ENCODE measurements at regions not wholly inside any gene's neighbourhood (a gene's known extent, or its start where the extent isn't known, plus 50 kb on each side); places are given as distances from the start of the nearest gene placed in this dataset.

DNA sequence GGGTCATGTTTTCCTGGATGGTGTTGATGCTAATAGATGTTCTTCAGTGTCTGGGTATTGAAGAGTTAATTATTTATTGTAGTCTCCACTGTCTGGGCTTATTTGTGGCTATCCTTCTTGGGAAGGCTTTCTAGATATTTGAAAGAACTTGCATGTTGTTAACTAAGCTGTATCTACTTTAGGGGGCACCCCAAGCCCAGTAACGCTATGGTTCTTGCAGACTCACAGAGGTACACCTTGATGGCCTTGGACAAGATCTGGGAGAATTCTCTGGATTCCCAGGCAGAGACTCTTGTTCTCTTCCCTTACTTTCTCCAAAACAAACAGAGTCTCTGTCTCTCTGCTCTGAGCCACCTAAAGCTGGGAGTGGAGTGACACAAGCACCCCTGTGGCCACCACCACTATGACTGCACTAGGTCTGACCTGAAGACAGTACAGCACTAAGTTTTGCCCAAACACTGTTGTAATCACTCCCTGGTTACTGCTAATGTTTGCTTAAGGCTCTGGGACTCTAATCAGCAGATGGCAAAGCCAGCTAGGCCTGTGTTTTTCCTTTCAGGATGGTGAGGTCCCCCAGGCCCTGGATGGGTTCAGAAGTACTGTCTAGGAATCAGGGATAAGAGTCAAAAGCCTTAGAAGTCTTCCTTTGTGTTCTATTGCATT is 76.5 kb upstream of the C1orf21 start:
- H3K36me3 ChIP-seq: no peaks in the 10 kb centered on the region
- TF ChIP-seq, protein P1, sequence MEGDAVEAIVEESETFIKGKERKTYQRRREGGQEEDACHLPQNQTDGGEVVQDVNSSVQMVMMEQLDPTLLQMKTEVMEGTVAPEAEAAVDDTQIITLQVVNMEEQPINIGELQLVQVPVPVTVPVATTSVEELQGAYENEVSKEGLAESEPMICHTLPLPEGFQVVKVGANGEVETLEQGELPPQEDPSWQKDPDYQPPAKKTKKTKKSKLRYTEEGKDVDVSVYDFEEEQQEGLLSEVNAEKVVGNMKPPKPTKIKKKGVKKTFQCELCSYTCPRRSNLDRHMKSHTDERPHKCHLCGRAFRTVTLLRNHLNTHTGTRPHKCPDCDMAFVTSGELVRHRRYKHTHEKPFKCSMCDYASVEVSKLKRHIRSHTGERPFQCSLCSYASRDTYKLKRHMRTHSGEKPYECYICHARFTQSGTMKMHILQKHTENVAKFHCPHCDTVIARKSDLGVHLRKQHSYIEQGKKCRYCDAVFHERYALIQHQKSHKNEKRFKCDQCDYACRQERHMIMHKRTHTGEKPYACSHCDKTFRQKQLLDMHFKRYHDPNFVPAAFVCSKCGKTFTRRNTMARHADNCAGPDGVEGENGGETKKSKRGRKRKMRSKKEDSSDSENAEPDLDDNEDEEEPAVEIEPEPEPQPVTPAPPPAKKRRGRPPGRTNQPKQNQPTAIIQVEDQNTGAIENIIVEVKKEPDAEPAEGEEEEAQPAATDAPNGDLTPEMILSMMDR (IDR thresholded peaks at IDR 0.05): no peak
- no peak for TF ChIP-seq EP300 (IDR thresholded peaks at IDR 0.05)
- TF ChIP-seq POLR2A (IDR thresholded peaks at IDR 0.05): no peak

DNA sequence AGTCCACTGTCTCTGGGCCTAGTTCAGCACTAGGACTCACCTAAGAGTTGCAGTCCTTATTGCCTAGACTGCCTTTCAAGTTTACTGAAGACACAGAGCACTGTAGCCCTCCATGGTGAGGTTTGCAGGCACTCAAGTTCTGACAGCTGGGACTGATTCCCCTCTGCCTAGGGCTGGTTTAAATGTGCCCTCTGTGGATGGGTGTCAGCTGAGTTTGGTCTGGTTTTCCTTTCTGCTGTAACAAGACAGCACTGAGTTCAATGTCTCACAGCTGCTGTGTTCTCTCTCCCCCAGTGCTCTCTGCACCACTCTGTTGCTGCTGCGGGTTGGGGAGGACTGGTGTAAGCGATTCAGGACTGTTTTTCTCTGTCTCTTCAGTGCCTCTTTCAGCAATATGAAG is 75.2 kb upstream of the C1orf21 start:
- Histone ChIP-seq H3K4me3 (no peak overlapping the region), H3K36me3 (no peaks in the 10 kb centered on the region), H3K4me1 (ENCODE audit: insufficient read depth) (no peaks in the 10 kb centered on the region), H3K27ac (no peak overlapping the region), H3K9me3 (no peaks in the 10 kb centered on the region), H3K27me3 (no peaks in the 10 kb centered on the region)
- TF ChIP-seq, protein P1 (IDR thresholded peaks at IDR 0.05): no peak
- TF ChIP-seq POLR2A (IDR thresholded peaks at IDR 0.05): no peak
- TF ChIP-seq EP300 (IDR thresholded peaks at IDR 0.05): no peak
- DNase-seq: no peak
- WGBS, 3 donors: 94 to 100% (median 98%) methylated on average over 2 of the region's 2 CpGs
- intact Hi-C loops (cut with DNase I): no loop called here

More for the DNA sequence above, 76.5 kb upstream of the C1orf21 start:
- WGBS, 3 donors: 87 to 100% (median 93%) methylated on average over 1 of the region's 1 CpG
- H3K27ac ChIP-seq: no peak overlapping the region
- DNase-seq: no peak
- no peaks in the 10 kb centered on the region for H3K4me1 ChIP-seq (ENCODE audit: insufficient read depth)
- no peak overlapping the region for H3K4me3 ChIP-seq
- no peaks in the 10 kb centered on the region for H3K27me3 ChIP-seq
- no peaks in the 10 kb centered on the region for H3K9me3 ChIP-seq
- intact Hi-C loops (cut with DNase I): no loop called here

DNA sequence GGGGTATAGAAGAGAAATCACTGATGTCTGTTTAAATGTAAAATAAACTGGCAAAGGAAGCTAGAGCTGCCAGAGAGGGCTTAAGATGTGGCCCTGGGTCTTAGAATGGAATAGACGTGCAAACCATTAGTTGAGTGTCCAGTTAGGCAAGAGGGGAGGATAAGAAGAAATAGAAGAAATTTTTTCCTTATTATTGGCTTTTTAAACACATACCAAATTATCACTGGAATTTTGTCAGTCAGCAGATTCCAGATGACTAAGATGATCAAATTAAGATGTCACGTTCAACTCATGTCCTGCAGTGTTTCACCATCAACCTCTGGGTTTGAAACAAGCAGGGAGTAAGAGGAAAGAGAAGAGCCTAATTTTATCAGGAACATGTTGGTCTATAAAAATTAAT is 71.6 kb upstream of the C1orf21 start:
- H3K36me3 ChIP-seq: no peaks in the 10 kb centered on the region
- no peaks in the 10 kb centered on the region for H3K27me3 ChIP-seq
- no peaks in the 10 kb centered on the region for H3K4me1 ChIP-seq (ENCODE audit: insufficient read depth)
- 80 to 88% (median 85%) methylated on average over 2 of the region's 2 CpGs for WGBS, 3 donors
- no peak overlapping the region for H3K27ac ChIP-seq
- DNase-seq: no peak
- no peaks in the 10 kb centered on the region for H3K9me3 ChIP-seq
- intact Hi-C loops (cut with DNase I): no loop called here
- no peak overlapping the region for H3K4me3 ChIP-seq
- no peak for TF ChIP-seq EP300 (IDR thresholded peaks at IDR 0.05)

DNA sequence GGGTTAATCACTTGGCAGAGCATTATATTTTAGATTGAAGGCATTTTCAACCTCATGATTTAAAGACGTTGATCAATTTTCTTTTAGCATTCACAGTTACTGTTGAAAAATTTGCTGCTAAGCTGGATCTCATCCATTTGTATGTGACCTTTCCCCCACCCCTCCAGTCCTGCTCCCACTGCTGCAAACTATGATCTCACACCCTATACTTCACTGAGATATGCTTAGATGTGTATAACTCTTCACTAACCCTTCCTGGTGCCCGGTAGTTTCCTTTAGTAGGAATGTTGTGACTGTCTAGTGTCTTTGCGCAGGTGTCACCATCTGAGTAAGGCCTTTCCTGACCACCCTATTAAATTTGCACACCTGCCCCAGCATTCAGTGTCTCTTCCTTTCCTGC is 67.0 kb upstream of the C1orf21 start:
- no peak for DNase-seq
- WGBS, 3 donors: 70 to 84% (median 80%) methylated on average over 3 of the region's 3 CpGs
- H3K4me3 ChIP-seq: no peak overlapping the region
- no peaks in the 10 kb centered on the region for H3K36me3 ChIP-seq
- H3K9me3 ChIP-seq: no peaks in the 10 kb centered on the region
- H3K4me1 ChIP-seq (ENCODE audit: insufficient read depth): no peaks in the 10 kb centered on the region
- intact Hi-C loops (cut with DNase I): no loop called here
- no peak for TF ChIP-seq POLR2A (IDR thresholded peaks at IDR 0.05)
- H3K27ac ChIP-seq: no peak overlapping the region
- no peaks in the 10 kb centered on the region for H3K27me3 ChIP-seq

DNA sequence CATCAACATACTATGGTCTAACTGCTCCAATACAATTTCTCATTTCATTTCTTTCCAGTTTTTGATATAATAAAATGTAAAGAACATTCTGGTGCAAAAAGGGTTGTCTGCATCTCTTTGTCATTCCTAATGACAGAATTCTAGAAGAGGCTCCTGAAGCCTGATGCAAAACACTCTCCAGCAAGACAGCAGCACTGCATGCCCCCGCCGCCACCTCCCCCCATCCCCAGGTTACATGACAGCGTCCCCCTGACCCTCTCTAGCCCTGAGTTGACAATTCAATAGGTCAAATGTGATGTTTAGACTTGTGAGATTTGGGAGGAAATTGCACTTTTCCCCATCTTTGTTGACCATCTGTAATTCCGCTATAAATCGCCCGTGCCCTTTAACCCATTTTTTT is 64.6 kb upstream of the C1orf21 start:
- Histone ChIP-seq H3K4me3 (no peak overlapping the region), H3K27me3 (no peaks in the 10 kb centered on the region), H3K27ac (no peak overlapping the region), H3K36me3 (no peaks in the 10 kb centered on the region), H3K4me1 (ENCODE audit: insufficient read depth) (no peaks in the 10 kb centered on the region), H3K9me3 (no peaks in the 10 kb centered on the region)
- 87 to 92% (median 89%) methylated on average over 6 of the region's 6 CpGs for WGBS, 3 donors
- DNase-seq: no peak
- TF ChIP-seq, protein P1 (IDR thresholded peaks at IDR 0.05): no peak
- intact Hi-C loops (cut with DNase I): no loop called here
